ENCODE measurements at regions not wholly inside any gene's neighbourhood (a gene's known extent, or its start where the extent isn't known, plus 50 kb on each side); places are given as distances from the start of the nearest gene placed in this dataset.

- H3K27ac ChIP-seq: no peak overlapping the region
- TF ChIP-seq, protein P1, sequence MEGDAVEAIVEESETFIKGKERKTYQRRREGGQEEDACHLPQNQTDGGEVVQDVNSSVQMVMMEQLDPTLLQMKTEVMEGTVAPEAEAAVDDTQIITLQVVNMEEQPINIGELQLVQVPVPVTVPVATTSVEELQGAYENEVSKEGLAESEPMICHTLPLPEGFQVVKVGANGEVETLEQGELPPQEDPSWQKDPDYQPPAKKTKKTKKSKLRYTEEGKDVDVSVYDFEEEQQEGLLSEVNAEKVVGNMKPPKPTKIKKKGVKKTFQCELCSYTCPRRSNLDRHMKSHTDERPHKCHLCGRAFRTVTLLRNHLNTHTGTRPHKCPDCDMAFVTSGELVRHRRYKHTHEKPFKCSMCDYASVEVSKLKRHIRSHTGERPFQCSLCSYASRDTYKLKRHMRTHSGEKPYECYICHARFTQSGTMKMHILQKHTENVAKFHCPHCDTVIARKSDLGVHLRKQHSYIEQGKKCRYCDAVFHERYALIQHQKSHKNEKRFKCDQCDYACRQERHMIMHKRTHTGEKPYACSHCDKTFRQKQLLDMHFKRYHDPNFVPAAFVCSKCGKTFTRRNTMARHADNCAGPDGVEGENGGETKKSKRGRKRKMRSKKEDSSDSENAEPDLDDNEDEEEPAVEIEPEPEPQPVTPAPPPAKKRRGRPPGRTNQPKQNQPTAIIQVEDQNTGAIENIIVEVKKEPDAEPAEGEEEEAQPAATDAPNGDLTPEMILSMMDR (IDR thresholded peaks at IDR 0.05): no peak
- TF ChIP-seq ZFX (IDR thresholded peaks at IDR 0.05; ENCODE audit: borderline replicate concordance): no peak
Measured at GRCh38 chr5:53241572-53241971, 132.0 kb upstream of the MOCS2 start.

DNA sequence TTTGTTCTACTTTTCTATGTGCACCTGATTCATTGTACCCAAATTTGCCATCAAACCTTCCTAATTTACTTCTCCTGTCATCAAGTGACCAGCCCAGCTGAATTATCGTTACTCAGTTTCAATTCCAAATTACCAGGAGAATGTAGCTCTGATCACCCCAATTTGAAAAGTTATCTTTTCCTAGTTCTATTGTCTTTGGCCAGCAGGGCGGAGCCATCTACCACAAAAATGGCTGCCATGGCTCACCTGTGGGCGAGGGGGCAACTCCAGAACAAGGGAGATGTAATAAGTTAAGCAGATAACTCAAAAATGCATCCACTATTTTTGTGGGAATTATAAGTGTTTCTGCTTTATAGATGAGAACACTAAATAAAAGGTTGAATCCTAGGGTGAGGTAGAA is 133.8 kb upstream of the MOCS2 start:
- H3K27ac ChIP-seq: no peak overlapping the region
- no peak for TF ChIP-seq ZFX (IDR thresholded peaks at IDR 0.05; ENCODE audit: borderline replicate concordance)
- TF ChIP-seq, protein P1 (IDR thresholded peaks at IDR 0.05): peak; percentile 45

GRCh38 chr5:53246042-53246836 is 136.7 kb upstream of the MOCS2 start:
- no peak overlapping the region for H3K27ac ChIP-seq
- TF ChIP-seq, protein P1 (IDR thresholded peaks at IDR 0.05): no peak
- no peak for TF ChIP-seq ZFX (IDR thresholded peaks at IDR 0.05; ENCODE audit: borderline replicate concordance)

GRCh38 chr5:53249529-53250200 is 140.1 kb upstream of the MOCS2 start:
- no peak for TF ChIP-seq ZFX (IDR thresholded peaks at IDR 0.05; ENCODE audit: borderline replicate concordance)
- H3K27ac ChIP-seq: no peak overlapping the region

- no peak overlapping the region for H3K27ac ChIP-seq
Measured at GRCh38 chr5:53250201-53250550, 140.6 kb upstream of the MOCS2 start.

DNA sequence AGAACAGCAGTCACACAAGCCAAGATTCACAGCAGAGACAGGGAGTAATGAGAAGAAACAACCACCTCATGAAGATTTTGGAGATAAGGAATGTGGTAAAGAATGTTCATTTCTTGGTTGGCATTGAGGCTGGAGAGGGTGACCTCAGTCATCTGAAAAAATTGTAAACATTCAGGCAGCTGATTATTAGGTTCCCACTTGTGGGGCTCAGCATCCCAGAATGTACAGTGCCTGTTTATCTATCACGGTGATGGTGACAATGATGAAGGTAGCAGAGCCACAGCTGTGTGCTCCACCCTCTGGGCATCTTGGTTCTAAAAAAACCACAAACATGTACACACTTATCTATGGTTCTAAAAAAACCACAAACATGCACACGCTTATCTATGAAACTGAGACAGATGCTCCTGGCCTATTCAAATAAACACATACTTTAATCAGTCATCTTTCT is 143.9 kb upstream of the MOCS2 start:
- no peak for TF ChIP-seq ZFX (IDR thresholded peaks at IDR 0.05; ENCODE audit: borderline replicate concordance)
- TF ChIP-seq, protein P1 (IDR thresholded peaks at IDR 0.05): no peak
- H3K27ac ChIP-seq: no peak overlapping the region

More at GRCh38 chr5:53250201-53250550, 140.6 kb upstream of the MOCS2 start:
- TF ChIP-seq ZFX (IDR thresholded peaks at IDR 0.05; ENCODE audit: borderline replicate concordance): no peak
- TF ChIP-seq, protein P1 (IDR thresholded peaks at IDR 0.05): no peak

- H3K27ac ChIP-seq: no peak overlapping the region
- TF ChIP-seq, protein P1 (IDR thresholded peaks at IDR 0.05): no peak
- no peak for TF ChIP-seq ZFX (IDR thresholded peaks at IDR 0.05; ENCODE audit: borderline replicate concordance)
Measured at GRCh38 chr5:53256746-53257145, 147.2 kb upstream of the MOCS2 start.
